ENCODE measurements at regions not wholly inside any gene's neighbourhood (a gene's known extent, or its start where the extent isn't known, plus 50 kb on each side); places are given as distances from the start of the nearest gene placed in this dataset.

DNA sequence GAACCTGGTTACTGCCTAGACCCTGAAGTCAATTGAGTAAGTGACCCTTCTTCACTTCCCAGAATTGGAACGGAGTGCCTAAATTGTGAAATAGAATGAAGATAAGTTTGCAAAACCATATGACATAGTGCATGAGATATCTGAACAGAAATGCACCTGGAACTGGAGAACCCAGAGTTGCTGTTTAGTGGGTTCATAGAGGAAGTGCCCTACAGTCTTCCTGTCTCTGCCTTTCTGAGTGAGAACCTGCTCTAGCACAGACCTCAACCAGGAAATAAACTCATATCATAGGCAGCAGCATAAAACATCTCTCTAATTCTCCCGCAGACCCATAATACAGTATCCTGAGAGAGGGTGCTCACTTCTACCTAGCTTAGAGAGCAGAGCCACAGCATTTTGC lies 82.9 kb downstream of the EOMES start:
- TF ChIP-seq, protein P1, sequence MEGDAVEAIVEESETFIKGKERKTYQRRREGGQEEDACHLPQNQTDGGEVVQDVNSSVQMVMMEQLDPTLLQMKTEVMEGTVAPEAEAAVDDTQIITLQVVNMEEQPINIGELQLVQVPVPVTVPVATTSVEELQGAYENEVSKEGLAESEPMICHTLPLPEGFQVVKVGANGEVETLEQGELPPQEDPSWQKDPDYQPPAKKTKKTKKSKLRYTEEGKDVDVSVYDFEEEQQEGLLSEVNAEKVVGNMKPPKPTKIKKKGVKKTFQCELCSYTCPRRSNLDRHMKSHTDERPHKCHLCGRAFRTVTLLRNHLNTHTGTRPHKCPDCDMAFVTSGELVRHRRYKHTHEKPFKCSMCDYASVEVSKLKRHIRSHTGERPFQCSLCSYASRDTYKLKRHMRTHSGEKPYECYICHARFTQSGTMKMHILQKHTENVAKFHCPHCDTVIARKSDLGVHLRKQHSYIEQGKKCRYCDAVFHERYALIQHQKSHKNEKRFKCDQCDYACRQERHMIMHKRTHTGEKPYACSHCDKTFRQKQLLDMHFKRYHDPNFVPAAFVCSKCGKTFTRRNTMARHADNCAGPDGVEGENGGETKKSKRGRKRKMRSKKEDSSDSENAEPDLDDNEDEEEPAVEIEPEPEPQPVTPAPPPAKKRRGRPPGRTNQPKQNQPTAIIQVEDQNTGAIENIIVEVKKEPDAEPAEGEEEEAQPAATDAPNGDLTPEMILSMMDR (IDR thresholded peaks at IDR 0.05; ENCODE audit: poor library complexity): no peak
- no peak for TF ChIP-seq EZH2 (IDR thresholded peaks at IDR 0.05; ENCODE audit: borderline replicate concordance)

Data from hepatocyte (in vitro differentiated cells).